ENCODE measurements at regions not wholly inside any gene's neighbourhood (a gene's known extent, or its start where the extent isn't known, plus 50 kb on each side); places are given as distances from the start of the nearest gene placed in this dataset.

DNA sequence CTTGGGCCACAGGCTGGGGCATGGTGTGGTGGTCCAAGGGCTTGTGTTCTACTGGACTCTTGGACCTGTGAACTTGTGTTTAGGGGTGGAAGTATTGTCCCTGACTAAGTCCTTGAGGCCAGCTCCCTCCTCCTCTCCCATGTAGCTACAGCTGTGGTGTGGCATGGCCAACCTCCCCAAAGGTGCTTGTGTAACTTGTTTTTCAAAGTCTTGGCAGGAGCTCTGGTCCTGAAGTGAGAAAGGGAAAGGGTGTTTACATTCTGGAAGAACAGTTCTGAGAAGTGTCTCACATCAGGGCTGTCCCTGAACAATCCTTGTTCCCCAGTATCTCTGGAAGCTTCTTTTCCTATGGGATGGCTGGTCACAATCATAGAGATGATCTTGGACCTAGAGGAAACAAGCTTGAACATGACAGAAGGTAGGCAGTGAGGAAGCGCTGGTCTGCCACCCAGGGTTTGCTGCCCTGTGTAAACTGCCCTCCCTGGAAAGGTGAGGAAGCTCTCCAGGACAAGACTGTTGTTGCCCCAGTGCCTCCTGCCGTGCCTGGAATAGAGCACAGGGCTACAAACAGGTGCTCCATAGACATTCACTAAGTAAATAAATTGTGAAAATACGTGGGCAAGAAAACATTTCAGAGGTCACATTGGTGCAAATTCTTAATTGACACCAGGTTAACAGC, 64.6 kb upstream of the KLF9 start:
- DNase-seq (ENCODE audit: low spot score) = peak; percentile 82
- peak; percentile 78 for ATAC-seq

DNA sequence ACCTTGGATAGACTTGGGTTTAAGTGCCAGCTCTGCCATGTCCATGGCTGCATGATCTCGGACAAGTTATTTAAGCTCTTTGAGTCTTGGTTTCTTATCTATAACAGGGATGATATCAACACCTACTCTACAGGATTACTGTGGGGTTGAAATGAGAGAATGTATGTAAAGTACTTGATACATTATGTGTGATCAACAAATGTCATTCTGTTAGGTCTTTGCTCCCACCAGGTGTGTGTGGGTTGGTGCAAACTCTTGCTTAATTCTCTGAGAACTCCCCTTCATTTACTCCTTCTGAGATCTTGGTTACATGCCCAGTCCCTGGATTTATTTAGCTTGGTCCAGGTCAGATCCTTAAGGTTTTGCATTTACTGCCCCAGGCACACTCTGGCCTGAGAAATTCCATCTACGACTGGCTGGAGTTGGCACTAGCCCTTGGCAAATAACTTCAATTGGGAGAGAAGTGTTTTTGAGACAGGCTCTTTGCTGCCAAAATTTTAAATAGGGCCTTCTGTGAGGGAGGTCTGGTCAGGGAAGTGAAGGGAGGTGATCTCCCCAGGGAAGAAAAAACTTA, 63.5 kb upstream of the KLF9 start:
- no peak for ATAC-seq
- DNase-seq (ENCODE audit: low spot score) = no peak

DNA sequence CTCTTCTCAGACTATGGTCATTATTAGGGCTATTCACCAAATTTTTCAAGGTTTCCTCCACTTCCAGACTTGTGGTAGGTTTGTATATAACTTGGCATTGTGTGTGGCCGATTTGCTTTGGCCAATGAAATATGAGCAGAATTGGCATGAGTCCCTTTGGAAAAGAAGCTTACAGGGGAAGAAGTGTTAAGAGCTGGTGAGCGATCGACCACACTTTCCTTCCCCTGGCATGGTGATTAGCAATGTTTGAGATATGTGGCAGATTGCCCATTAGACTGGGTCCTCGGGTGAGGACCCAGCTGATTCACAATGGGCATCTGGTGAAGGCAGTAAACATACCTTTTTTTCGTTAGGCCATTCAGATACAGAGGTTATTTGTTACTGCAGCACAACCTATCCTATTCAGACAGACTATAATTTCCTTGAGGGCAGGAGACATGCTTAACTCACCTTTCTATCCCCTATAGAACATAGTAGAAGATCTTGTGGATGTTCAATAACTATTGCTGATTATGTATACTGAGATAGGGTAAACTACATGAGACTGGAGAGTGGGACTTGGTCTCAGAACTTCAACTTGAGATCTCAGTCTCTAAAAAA, 62.8 kb upstream of the KLF9 start:
- DNase-seq (ENCODE audit: low spot score) (no peak), ATAC-seq (no peak)

DNA sequence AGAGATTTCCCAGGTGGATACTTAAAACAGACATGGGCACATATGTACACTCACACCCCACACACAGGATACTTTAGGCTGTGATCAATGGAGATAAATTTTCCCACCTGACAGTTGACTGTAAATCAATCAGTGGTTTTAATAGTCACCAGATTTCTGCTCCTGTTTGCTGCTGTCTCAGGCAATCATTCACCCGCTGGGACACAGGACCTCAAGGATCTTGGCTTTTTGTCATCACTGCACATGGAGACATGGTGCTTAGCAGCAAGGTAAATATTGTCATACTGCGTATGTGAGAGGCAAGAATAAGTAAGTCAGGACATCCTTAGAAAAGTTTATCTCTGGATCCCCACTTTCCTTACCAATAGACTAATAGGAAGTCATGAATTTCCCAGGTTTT, 60.8 kb upstream of the KLF9 start:
- DNase-seq (ENCODE audit: low spot score) (peak; percentile 56), ATAC-seq (peak; percentile 15)

DNA sequence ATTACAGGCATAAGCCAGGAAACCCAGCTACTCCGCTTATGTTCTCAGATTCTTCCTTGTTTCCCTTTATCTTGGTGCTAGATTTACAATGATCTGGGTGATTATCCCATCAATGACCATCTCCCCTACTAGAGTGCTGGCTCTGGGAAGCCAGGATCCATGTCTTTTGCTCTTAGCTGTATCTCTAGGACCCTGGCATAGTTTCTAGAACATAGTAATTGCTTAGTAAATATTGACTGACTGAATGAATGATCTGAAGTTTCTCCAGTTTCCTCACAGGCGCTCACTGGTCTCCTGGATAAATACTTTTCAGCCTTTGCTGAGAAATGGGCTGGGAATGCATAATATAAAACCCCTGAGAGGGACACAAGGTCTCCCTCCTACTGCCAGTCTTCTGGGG, 60.0 kb upstream of the KLF9 start:
- ATAC-seq (no peak), DNase-seq (ENCODE audit: low spot score) (no peak)

DNA sequence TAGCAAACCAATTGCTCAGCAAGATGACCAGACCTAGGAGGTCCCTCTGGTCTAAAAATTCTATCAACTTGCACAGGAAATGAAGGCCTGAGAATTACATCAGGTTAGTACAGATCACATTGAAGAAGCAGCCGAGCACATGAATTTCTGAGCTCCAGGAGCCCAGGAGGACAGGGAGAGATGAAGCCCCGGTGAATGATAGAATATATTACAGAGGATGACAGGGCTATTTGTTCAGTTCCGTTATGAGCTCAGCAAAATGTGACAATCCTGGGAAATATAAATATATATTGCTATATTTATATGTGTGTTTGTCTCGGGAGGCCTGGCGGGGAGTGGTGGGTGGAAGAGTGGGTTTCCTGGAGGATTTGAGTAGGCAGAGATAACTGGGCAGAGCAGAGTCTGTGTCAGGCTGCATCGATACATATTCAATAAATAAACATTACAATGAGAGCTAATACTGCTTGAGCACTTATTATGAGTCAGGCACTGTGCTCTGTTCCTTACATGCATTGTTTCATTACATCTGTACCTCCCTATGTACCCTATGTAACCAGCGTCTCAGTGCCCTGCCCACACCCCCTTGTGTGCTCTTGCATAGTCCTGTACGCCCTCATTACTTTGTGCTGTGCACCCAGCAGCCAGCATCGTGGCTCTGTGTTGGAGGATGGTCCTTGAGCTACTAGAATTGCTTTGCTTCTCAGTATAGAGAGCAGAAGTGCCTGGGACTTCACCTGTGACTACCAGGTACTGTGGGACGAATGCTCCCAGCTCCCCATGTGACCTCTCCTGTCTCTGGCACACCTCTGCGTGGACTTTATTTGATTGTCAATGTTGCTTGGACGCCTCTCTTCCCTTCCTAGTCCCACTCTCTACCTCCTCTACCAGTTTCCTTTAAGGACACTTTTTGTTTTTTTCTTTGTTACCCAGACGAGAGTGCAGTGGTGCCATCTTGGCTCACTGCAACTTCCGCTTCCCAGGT, 58.1 kb upstream of the KLF9 start:
- ATAC-seq = peak; percentile 53
- DNase-seq (ENCODE audit: low spot score) = peak; percentile 55

DNA sequence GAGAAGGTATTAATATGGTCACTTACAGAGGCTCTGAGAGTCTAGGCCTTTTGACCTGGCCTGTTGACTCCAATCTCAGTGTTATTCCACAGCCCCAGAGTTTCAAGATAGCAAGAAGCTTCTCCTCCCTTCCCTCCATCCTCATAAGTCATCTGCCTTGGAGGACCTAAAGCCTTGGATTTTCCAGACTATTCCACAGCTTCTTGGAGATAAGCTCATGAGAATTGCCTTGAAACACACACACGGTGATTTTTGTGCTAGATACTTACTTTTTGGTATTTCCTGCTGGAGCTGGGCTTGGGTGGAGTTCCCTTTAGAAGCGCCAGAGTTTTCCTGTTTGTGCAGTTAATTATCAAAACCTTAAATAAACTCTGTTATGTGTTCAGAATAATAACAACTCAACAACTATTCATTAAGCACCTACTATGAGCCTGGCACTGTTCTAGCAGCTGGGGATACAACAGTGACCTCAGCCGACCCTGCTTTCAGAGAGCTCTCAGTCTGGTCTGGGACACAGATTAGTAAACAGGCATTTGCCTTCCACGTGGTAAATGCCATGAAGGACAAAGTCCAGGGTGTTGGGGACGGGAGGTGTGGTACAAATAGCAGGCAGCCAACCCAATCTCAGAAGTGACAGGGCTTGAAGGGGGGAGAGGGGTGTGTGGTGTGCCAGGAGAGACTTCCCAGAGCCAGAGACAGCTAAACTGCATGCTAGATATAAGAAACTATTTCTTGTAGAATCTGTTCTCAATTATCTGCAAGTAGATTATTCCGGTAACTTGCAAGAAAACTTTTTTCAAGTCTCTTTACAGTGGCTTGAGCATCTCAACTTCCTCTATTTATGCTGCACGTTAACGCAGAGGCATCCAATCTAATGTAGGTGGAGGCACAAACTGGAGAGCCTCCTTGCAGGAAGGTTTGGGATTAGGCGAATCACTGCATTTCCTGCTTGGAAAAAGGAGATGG, 55.9 kb upstream of the KLF9 start:
- DNase-seq (ENCODE audit: low spot score) (peak; percentile 95), ATAC-seq (peak; percentile 85)

DNA sequence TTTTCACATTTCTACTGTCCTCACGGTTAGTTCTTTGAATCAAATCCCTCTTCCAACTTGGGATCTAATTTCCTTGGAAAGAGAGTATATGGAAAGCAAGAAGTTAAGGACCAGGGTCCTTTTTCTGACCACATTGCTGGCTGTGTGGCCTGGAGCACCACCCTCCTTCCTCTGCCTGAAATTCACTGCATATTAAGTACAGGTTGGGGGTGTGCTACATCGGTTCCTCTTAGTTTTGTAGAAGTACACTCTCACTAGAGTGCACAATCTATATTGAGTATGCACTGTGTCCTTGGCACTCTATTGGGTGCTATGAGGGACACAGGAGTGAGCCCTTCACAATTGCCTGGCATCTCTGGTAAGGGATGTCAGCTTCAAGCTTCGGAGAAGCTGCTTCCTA, 53.8 kb upstream of the KLF9 start:
- ATAC-seq (no peak), DNase-seq (ENCODE audit: low spot score) (no peak)

DNA sequence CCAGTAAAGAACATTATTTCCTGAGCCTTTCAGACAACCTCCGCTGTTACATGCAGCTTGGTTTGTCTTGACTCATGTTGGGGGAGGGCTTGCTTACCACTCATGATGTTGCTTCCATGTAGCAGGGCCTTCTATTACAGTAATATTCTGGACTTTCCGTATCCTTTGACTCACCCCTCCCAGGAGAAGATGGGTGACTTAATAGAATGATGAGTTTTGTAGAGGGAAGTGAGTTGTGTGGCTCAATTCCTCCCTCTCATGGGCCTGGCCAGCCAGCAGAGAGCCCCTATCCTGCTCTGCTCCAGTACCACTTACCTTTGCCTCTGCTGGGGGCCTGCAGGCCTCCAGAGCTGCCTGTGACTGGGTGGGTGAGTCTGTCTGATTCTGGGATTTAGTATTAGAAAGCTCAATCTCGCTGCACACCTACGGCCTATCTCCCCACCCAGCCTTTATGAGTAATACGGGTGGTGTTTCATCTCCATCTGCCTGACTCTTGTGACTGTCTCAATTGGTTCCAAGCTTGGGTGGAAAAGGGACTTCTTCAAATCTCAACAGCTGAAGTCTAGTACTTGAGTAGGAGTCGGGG, 52.6 kb upstream of the KLF9 start:
- no peak for DNase-seq (ENCODE audit: low spot score)
- no peak for ATAC-seq

DNA sequence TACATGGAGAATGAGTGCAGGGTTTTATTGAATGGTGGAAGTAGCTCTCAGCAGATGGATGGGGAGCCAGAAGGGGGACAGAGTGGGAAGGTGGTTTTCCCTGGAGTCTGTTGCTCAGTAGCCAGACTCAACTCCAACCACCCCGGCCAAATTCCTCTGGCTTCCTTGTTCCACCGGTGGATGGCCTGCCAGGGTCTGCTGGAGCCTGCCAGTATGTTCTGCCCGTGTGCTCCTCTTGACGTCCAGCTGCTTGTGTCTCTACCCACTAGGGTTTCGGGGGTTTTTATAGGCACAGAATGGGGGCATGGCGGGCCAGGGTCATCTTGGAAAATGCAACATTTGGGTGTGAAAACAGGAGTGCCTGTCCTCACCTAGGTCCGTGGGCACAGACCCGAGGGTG, 51.4 kb upstream of the KLF9 start:
- ATAC-seq (peak; percentile 29), DNase-seq (ENCODE audit: low spot score) (no peak)

DNA sequence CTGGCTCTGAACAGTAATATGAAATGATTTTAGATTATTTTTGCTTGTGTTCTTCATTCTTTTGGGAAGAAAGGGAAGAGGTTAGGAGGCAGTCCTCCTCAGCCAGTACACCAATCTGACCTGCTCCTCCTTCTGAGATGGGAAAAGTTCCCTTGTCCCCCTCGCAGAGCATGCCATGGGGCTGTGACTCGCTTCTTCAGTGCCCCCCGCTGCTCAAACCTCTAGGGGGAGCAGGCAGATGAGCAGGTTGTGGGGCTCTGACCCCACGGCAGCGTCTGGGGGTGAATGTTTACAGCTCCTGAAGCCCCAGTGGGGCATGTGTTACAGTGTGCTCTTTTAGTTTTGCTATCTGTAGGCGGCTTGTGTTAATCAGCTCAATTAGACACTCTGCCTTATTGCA, 50.9 kb upstream of the KLF9 start:
- DNase-seq (ENCODE audit: low spot score) (no peak), ATAC-seq (no peak)
